Osteoblast (primary cell): ENCODE measurements at regions not wholly inside any gene's neighbourhood (a gene's known extent, or its start where the extent isn't known, plus 50 kb on each side); places are given as distances from the start of the nearest gene placed in this dataset.

Experiments
- DNase-seq: peaks from one replicate; pipeline ENCODE4 v3.0.0; 2011; ENCODE audit warnings: low spot score, mixed read lengths; ENCODE audit not compliant: insufficient read length; ENCODE audit errors: missing footprints
- H2AFZ ChIP-seq: 2 replicates; pipeline ENCODE4 v1.6.0; 2011; ENCODE audit warnings: mild to moderate bottlenecking, low read length
- H3K27ac ChIP-seq: 2 replicates; pipeline ENCODE4 v1.5.1; 2011; ENCODE audit warnings: mild to moderate bottlenecking, low read depth, low read length, moderate library complexity
- H3K27me3 ChIP-seq: 2 replicates; pipeline ENCODE4 v1.6.0; 2012; ENCODE audit warnings: mild to moderate bottlenecking, control low read depth, inconsistent platforms, low read length, moderate library complexity; ENCODE audit not compliant: insufficient read depth
- H3K36me3 ChIP-seq: 2 replicates; pipeline ENCODE4 v1.5.1; 2011; ENCODE audit warnings: mild to moderate bottlenecking, low read length, control low read depth, moderate library complexity; ENCODE audit not compliant: insufficient read depth
- H3K4me1 ChIP-seq: 2 replicates; pipeline ENCODE4 v1.5.1; 2011; ENCODE audit warnings: mild to moderate bottlenecking, low read length, control low read depth, moderate library complexity; ENCODE audit not compliant: insufficient read depth
- H3K4me2 ChIP-seq: 2 replicates; pipeline ENCODE4 v1.6.0; 2011; ENCODE audit warnings: mild to moderate bottlenecking, low read length; ENCODE audit not compliant: insufficient read depth
- H3K4me3 ChIP-seq: fragments of 200-600 bp; sonication (generic); 3 replicates; pipeline ENCODE4 v1.5.1; 2012; ENCODE audit warnings: mild to moderate bottlenecking, low read length, inconsistent platforms; ENCODE audit not compliant: insufficient read depth
- H3K79me2 ChIP-seq: 2 replicates; pipeline ENCODE4 v1.6.0; 2012; ENCODE audit warnings: mild to moderate bottlenecking, low read length, control low read depth, inconsistent platforms; ENCODE audit not compliant: insufficient read depth
- H3K9me3 ChIP-seq: 2 replicates; pipeline ENCODE4 v1.5.1; 2011; ENCODE audit warnings: low read depth, low read length, control low read depth
- H4K20me1 ChIP-seq: 2 replicates; pipeline ENCODE4 v1.6.0; 2012; ENCODE audit warnings: mild to moderate bottlenecking, low read length, control low read depth; ENCODE audit not compliant: insufficient read depth
- CTCF ChIP-seq: IDR thresholded peaks from 2 replicates; pipeline ENCODE4 v1.5.1; 2011; ENCODE audit warnings: mild to moderate bottlenecking, low read depth, low read length, moderate library complexity; ENCODE audit errors: extremely low read depth

- H3K9me3 ChIP-seq, result peaks cover 3% of the 10 kb centered on the region
- H3K79me2 ChIP-seq, result no peaks in the 10 kb centered on the region
- no peak overlapping the region for H3K4me2 ChIP-seq
- no peak for TF ChIP-seq CTCF
- H3K36me3 ChIP-seq, result no peaks in the 10 kb centered on the region
- H3K4me1 ChIP-seq, result no peaks in the 10 kb centered on the region
- H3K27me3 ChIP-seq, result no peaks in the 10 kb centered on the region
- no peak overlapping the region for H3K27ac ChIP-seq
- H3K4me3 ChIP-seq, result no peak overlapping the region
- no peak overlapping the region for H2AFZ ChIP-seq
- H4K20me1 ChIP-seq, result no peaks in the 10 kb centered on the region
- DNase-seq, result no peak
Measured at GRCh38 chr3:67986706-67987105, 332.3 kb upstream of the SUCLG2 start.

GRCh38 chr3:67983166-67983565, 328.8 kb upstream of the SUCLG2 start:
- Histone ChIP-seq H3K4me2 (no peak overlapping the region), H3K4me3 (no peak overlapping the region), H3K27me3 (no peaks in the 10 kb centered on the region), H3K79me2 (no peaks in the 10 kb centered on the region), H3K9me3 (peaks cover 3% of the 10 kb centered on the region), H4K20me1 (no peaks in the 10 kb centered on the region), H3K4me1 (no peaks in the 10 kb centered on the region), H3K27ac (no peak overlapping the region), H3K36me3 (no peaks in the 10 kb centered on the region), H2AFZ (no peak overlapping the region)
- DNase-seq, result no peak
- TF ChIP-seq CTCF, result no peak

GRCh38 chr3:67981077-67981476, 326.7 kb upstream of the SUCLG2 start:
- H3K9me3 ChIP-seq, result no peaks in the 10 kb centered on the region
- no peaks in the 10 kb centered on the region for H4K20me1 ChIP-seq
- H2AFZ ChIP-seq, result no peak overlapping the region
- H3K4me1 ChIP-seq, result no peaks in the 10 kb centered on the region
- H3K27me3 ChIP-seq, result no peaks in the 10 kb centered on the region
- H3K27ac ChIP-seq, result no peak overlapping the region
- no peak overlapping the region for H3K4me2 ChIP-seq
- no peak for DNase-seq
- TF ChIP-seq CTCF, result no peak
- no peak overlapping the region for H3K4me3 ChIP-seq
- H3K79me2 ChIP-seq, result no peaks in the 10 kb centered on the region
- H3K36me3 ChIP-seq, result no peaks in the 10 kb centered on the region

GRCh38 chr3:67979342-67979741, 324.9 kb upstream of the SUCLG2 start:
- Histone ChIP-seq H3K4me3 (no peak overlapping the region), H3K27me3 (no peaks in the 10 kb centered on the region), H3K4me1 (no peaks in the 10 kb centered on the region), H3K27ac (no peak overlapping the region), H3K4me2 (no peak overlapping the region), H3K9me3 (no peaks in the 10 kb centered on the region), H2AFZ (no peak overlapping the region), H3K79me2 (no peaks in the 10 kb centered on the region), H4K20me1 (no peaks in the 10 kb centered on the region), H3K36me3 (no peaks in the 10 kb centered on the region)
- no peak for TF ChIP-seq CTCF
- DNase-seq, result no peak
